Loucy (cell line): ENCODE measurements at regions not wholly inside any gene's neighbourhood (a gene's known extent, or its start where the extent isn't known, plus 50 kb on each side); places are given as distances from the start of the nearest gene placed in this dataset.

Experiments
- H2AFZ ChIP-seq: fragments of 200-600 bp; sonication (generic); 2 replicates; pipeline ENCODE4 v1.6.0; 2016; ENCODE audit warnings: antibody characterized with exemption, mild to moderate bottlenecking, low read length, moderate library complexity
- H3F3A ChIP-seq: fragments of 200-600 bp; 2 replicates; pipeline ENCODE4 v1.6.0; 2016; ENCODE audit warnings: antibody characterized with exemption, low read depth, mild to moderate bottlenecking
- H3K27me3 ChIP-seq: fragments of 200-600 bp; sonication (generic); 2 replicates; pipeline ENCODE4 v1.6.1; 2014; ENCODE audit warnings: low read length, mild to moderate bottlenecking; ENCODE audit not compliant: insufficient read depth, poor library complexity, severe bottlenecking
- H3K36me3 ChIP-seq: fragments of 200-600 bp; sonication (generic); 2 replicates; pipeline ENCODE4 v1.6.1; 2016; ENCODE audit warnings: low read length; ENCODE audit not compliant: insufficient read depth
- H3K4me1 ChIP-seq: fragments of 200-600 bp; sonication (generic); 2 replicates; pipeline ENCODE4 v1.5.1; 2014; ENCODE audit warnings: low read length, mild to moderate bottlenecking; ENCODE audit not compliant: insufficient read depth, poor library complexity, severe bottlenecking
- H3K4me2 ChIP-seq: fragments of 200-600 bp; sonication (generic); 2 replicates; pipeline ENCODE4 v1.6.0; 2014; ENCODE audit warnings: antibody characterized with exemption, low read length, low read depth, mild to moderate bottlenecking; ENCODE audit not compliant: poor library complexity, severe bottlenecking
- H3K4me3 ChIP-seq: fragments of 200-600 bp; sonication (generic); 2 replicates; pipeline ENCODE4 v1.5.1; 2014; ENCODE audit warnings: low read length, mild to moderate bottlenecking, mixed read lengths; ENCODE audit not compliant: poor library complexity, severe bottlenecking
- H3K79me2 ChIP-seq: fragments of 200-600 bp; sonication (generic); 2 replicates; pipeline ENCODE4 v1.6.1; 2014; ENCODE audit warnings: low read length; ENCODE audit not compliant: insufficient read depth
- H3K9ac ChIP-seq: fragments of 200-600 bp; sonication (generic); 2 replicates; pipeline ENCODE4 v1.6.0; 2014; ENCODE audit warnings: mild to moderate bottlenecking, low read depth, low read length, moderate library complexity; ENCODE audit not compliant: poor library complexity, severe bottlenecking
- H3K9me2 ChIP-seq: fragments of 200-600 bp; sonication (generic); replicated peaks from 2 replicates; pipeline ENCODE4 v1.6.1; 2016; ENCODE audit warnings: low read depth, low read length, mixed read lengths
- H3K9me3 ChIP-seq: fragments of 200-600 bp; sonication (generic); 2 replicates; pipeline ENCODE4 v1.6.1; 2014; ENCODE audit warnings: mild to moderate bottlenecking, antibody characterized with exemption, low read length, low read depth; ENCODE audit not compliant: insufficient read depth
- H4K20me1 ChIP-seq: fragments of 200-600 bp; sonication (generic); 2 replicates; pipeline ENCODE4 v1.6.0; 2014; ENCODE audit warnings: antibody characterized with exemption, low read length, mild to moderate bottlenecking; ENCODE audit not compliant: insufficient read depth, poor library complexity, severe bottlenecking
- CTCF ChIP-seq: fragments of 200-600 bp; sonication (generic); conservative IDR thresholded peaks from 2 replicates; pipeline ENCODE4 v1.5.1; 2014; ENCODE audit warnings: mild to moderate bottlenecking, antibody characterized with exemption, low read length
- EZH2phosphoT487 ChIP-seq: fragments of 200-600 bp; IDR thresholded peaks from 2 replicates; pipeline ENCODE4 v1.6.1; 2018; ENCODE audit warnings: antibody characterized with exemption, mild to moderate bottlenecking, moderate library complexity, borderline replicate concordance

GRCh38 chr2:16952368-16952767 is 286.7 kb upstream of the CYRIA start:
- Histone ChIP-seq H3K27me3 (no peaks in the 10 kb centered on the region), H3K9me2 (no peaks in the 10 kb centered on the region), H3K4me1 (no peaks in the 10 kb centered on the region), H3K9ac (no peak overlapping the region), H3K4me3 (no peak overlapping the region), H3K9me3 (no peaks in the 10 kb centered on the region), H3K36me3 (no peaks in the 10 kb centered on the region), H2AFZ (no peak overlapping the region), H3K4me2 (no peak overlapping the region), H4K20me1 (no peaks in the 10 kb centered on the region), H3F3A (no peaks in the 10 kb centered on the region), H3K79me2 (no peaks in the 10 kb centered on the region)
- TF ChIP-seq EZH2phosphoT487, result no peak
- no peak for TF ChIP-seq CTCF

GRCh38 chr2:16950436-16950835 is 284.8 kb upstream of the CYRIA start:
- Histone ChIP-seq H3F3A (no peaks in the 10 kb centered on the region), H3K36me3 (no peaks in the 10 kb centered on the region)

GRCh38 chr2:16948710-16949109 is 283.1 kb upstream of the CYRIA start:
- Histone ChIP-seq H3K9ac (no peak overlapping the region), H2AFZ (no peak overlapping the region), H3K79me2 (no peaks in the 10 kb centered on the region), H3F3A (no peaks in the 10 kb centered on the region), H4K20me1 (no peaks in the 10 kb centered on the region), H3K4me2 (no peak overlapping the region), H3K27me3 (no peaks in the 10 kb centered on the region), H3K9me3 (no peaks in the 10 kb centered on the region), H3K4me1 (no peaks in the 10 kb centered on the region), H3K4me3 (no peak overlapping the region), H3K36me3 (no peaks in the 10 kb centered on the region), H3K9me2 (no peaks in the 10 kb centered on the region)
- TF ChIP-seq CTCF (no peak), EZH2phosphoT487 (no peak)

More at GRCh38 chr2:16950436-16950835, 284.8 kb upstream of the CYRIA start:
- Histone ChIP-seq H3K79me2 (no peaks in the 10 kb centered on the region), H3K4me2 (no peak overlapping the region), H3K4me3 (no peak overlapping the region), H4K20me1 (no peaks in the 10 kb centered on the region), H2AFZ (no peak overlapping the region), H3K27me3 (no peaks in the 10 kb centered on the region), H3K4me1 (no peaks in the 10 kb centered on the region), H3K9me3 (no peaks in the 10 kb centered on the region), H3K9ac (no peak overlapping the region), H3K9me2 (no peaks in the 10 kb centered on the region)
- TF ChIP-seq CTCF, result no peak
- no peak for TF ChIP-seq EZH2phosphoT487
